CD4-positive, alpha-beta T cell (primary cell): ENCODE measurements at regions not wholly inside any gene's neighbourhood (a gene's known extent, or its start where the extent isn't known, plus 50 kb on each side); places are given as distances from the start of the nearest gene placed in this dataset.

Experiments used
- ATAC-seq: fragments of 200-7000 bp; cut with Tn5 transposase; one replicate; pipeline ENCODE4 v1.10.0; 2022; ENCODE audit warnings: mild to moderate bottlenecking; ENCODE audit not compliant: poor library complexity
- CTCF ChIA-PET: fragments of 350-600 bp; sonication (Branson Sonifier 250); formaldehyde crosslinking; loops from one replicate; lab custom pipeline; 2021; ENCODE audit warnings: antibody characterized with exemption, inconsistent platforms; lab: Charles Lee
- POLR2A ChIA-PET: fragments of 350-600 bp; sonication (Branson Sonifier 250); formaldehyde crosslinking; loops from one replicate; lab custom pipeline; 2021; ENCODE audit warnings: antibody characterized with exemption, inconsistent platforms; lab: Charles Lee
- DNase-seq, 14 experiments: peaks; one replicate each; pipeline ENCODE4 v3.0.0-alpha.2; 2013 to 2020; ENCODE audit warnings: mixed read lengths in 2 of 14
- H3K27ac ChIP-seq, 2 donors: one replicate each; pipeline versions ENCODE4 v1.5.1 to v1.7.0; 2013; ENCODE audit warnings: low read length in 2 of 2, low read depth in 1 of 2, mild to moderate bottlenecking in 1 of 2
- H3K27me3 ChIP-seq, 2 experiments: 1 replicate in 1 of 2; 2 replicates in 1 of 2; pipeline versions ENCODE4 v1.6.1 to v1.7.0; 2013; ENCODE audit warnings: low read length in 2 of 2, control low read depth in 1 of 2, mild to moderate bottlenecking in 1 of 2, moderate library complexity in 1 of 2; ENCODE audit not compliant: insufficient read depth in 2 of 2, control insufficient read depth in 1 of 2
- H3K36me3 ChIP-seq: one replicate; pipeline ENCODE4 v1.6.1; 2013; ENCODE audit warnings: low read length, control low read depth; ENCODE audit not compliant: insufficient read depth
- H3K4me1 ChIP-seq: one replicate; pipeline ENCODE4 v1.6.1; 2013; ENCODE audit warnings: low read length, control low read depth; ENCODE audit not compliant: insufficient read depth
- H3K4me3 ChIP-seq: one replicate; pipeline ENCODE4 v1.5.1; 2013; ENCODE audit warnings: mild to moderate bottlenecking, low read length, moderate library complexity
- H3K9me3 ChIP-seq, 2 experiments: 1 replicate in 1 of 2; 2 replicates in 1 of 2; pipeline versions ENCODE4 v1.6.1 to v1.7.0; 2013; ENCODE audit warnings: low read length in 2 of 2, mild to moderate bottlenecking in 2 of 2, control low read depth in 1 of 2, moderate library complexity in 1 of 2; ENCODE audit not compliant: control insufficient read depth in 1 of 2, insufficient read depth in 1 of 2
- H3K27ac Mint-ChIP-seq: one replicate; pipeline ENCODE4 v1.8.0; 2020; ENCODE audit warnings: mixed read lengths
- H3K27me3 Mint-ChIP-seq: one replicate; pipeline ENCODE4 v1.8.0; 2021; ENCODE audit warnings: mixed read lengths
- H3K36me3 Mint-ChIP-seq: one replicate; pipeline ENCODE4 v1.8.0; 2021; ENCODE audit warnings: low read depth, mixed read lengths
- H3K4me1 Mint-ChIP-seq: one replicate; pipeline ENCODE4 v1.8.0; 2021; ENCODE audit warnings: low read depth, mixed read lengths
- H3K4me3 Mint-ChIP-seq: one replicate; pipeline ENCODE4 v1.8.0; 2020; ENCODE audit warnings: mild to moderate bottlenecking, mixed read lengths
- H3K9me3 Mint-ChIP-seq: one replicate; pipeline ENCODE4 v1.8.0; 2020; ENCODE audit warnings: mixed read lengths
- intact Hi-C, 2 experiments: fragments of 100-400 bp; cut with DNase I in 1 of 2; cut with micrococcal nuclease in 1 of 2; formaldehyde crosslinking; loops; one replicate each; pipeline versions ENCODE4 v1.15.1 to v1.9.0; 2023 to 2025; cut with DNase I, micrococcal nuclease
- TF ChIP-seq, protein P1 (sequence below): fragments of 200-600 bp; IDR thresholded peaks from one replicate; pipeline ENCODE4 v1.8.0; 2022; ENCODE audit warnings: antibody characterized with exemption, mild to moderate bottlenecking

DNA sequence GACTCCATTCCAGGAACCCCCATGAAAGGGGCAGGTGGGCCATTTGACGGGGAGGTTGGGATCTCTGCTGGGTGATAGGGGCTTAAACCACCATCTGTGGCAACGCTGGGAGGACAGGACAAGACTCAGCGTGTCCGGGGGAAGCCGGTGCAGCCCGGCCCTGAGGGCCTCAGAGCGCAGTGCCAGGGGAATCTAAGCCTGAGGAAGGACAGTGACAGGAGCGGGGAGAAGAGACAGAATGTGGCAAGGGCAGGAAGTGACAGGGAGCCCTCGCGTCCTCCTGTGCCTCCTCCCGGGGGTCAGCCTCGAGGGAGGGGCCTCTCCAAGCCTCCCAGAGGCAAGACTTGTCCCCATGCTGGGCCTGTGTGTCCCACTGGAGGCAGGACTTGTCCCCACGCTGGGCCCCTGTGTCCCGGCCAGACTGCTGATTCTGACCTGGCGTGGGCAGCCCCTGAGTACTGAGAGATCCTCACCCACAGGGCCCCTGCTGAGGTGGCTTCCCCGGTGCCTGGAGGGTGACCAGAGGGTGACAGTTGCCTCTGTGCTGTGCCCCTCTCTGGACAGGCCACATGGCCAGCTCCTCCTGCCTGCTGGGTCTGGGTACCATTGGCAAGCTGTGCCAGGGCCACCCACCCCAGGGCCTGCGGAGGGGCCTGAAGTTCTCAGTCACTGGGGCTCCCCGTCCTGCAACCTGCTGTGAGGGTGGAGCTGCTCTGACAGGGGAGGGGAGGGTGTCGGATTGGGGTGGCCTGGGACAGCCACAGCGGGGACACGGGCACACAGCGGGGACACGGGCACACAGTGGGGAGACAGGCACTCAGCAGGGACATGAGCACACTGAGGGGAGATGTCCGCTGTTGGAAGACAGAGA lies 676.2 kb downstream of the BRD1 start:
- TF ChIP-seq, protein P1, sequence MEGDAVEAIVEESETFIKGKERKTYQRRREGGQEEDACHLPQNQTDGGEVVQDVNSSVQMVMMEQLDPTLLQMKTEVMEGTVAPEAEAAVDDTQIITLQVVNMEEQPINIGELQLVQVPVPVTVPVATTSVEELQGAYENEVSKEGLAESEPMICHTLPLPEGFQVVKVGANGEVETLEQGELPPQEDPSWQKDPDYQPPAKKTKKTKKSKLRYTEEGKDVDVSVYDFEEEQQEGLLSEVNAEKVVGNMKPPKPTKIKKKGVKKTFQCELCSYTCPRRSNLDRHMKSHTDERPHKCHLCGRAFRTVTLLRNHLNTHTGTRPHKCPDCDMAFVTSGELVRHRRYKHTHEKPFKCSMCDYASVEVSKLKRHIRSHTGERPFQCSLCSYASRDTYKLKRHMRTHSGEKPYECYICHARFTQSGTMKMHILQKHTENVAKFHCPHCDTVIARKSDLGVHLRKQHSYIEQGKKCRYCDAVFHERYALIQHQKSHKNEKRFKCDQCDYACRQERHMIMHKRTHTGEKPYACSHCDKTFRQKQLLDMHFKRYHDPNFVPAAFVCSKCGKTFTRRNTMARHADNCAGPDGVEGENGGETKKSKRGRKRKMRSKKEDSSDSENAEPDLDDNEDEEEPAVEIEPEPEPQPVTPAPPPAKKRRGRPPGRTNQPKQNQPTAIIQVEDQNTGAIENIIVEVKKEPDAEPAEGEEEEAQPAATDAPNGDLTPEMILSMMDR, result no peak
- Histone ChIP-seq H3K4me3 (no peak overlapping the region), H3K27me3 (no peaks in the 10 kb centered on the region), H3K4me1 (no peaks in the 10 kb centered on the region), H3K36me3 (no peaks in the 10 kb centered on the region), H3K27ac (no peak overlapping the region), H3K9me3 (peaks cover 0 to 25% of the 10 kb centered on the region in 2 experiments)
- Mint-ChIP-seq H3K36me3 (no peaks in the 10 kb centered on the region), H3K4me3 (no peak overlapping the region), H3K9me3 (no peaks in the 10 kb centered on the region), H3K27me3 (peaks cover 9% of the 10 kb centered on the region), H3K27ac (no peak overlapping the region), H3K4me1 (no peaks in the 10 kb centered on the region)
- CTCF ChIA-PET, result no interaction called here
- intact Hi-C loops, result no loop called here
- ATAC-seq (no peak), DNase-seq (no peak)
- POLR2A ChIA-PET, result no interaction called here

DNA sequence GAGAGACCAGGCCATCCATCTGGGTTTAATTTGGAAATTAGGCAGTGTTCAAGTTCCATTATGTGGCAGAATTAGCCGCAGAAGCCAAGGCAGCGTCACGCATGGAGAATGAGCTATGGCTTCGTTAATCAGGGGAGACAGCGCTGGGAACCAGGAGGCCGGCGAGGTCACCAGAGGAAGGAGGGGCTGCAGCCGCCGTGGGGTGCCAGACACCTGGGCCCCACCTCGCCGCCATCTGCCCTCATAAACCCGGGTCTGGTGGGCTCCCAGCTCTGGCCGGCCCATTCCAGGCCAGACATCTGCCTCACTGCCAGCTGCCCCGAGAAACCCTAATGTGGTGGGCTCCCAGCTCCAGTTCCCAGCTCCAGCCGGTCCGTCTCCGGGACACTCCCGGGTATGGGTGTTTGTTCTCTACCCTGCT lies 676.9 kb downstream of the BRD1 start:
- Mint-ChIP-seq H3K9me3 (no peaks in the 10 kb centered on the region), H3K4me1 (no peaks in the 10 kb centered on the region), H3K27me3 (peaks cover 11% of the 10 kb centered on the region), H3K4me3 (no peak overlapping the region), H3K27ac (no peak overlapping the region), H3K36me3 (no peaks in the 10 kb centered on the region)
- Histone ChIP-seq H3K27ac (no peak overlapping the region), H3K36me3 (no peaks in the 10 kb centered on the region), H3K4me1 (no peaks in the 10 kb centered on the region), H3K4me3 (no peak overlapping the region), H3K27me3 (no peaks in the 10 kb centered on the region), H3K9me3 (peaks cover 0 to 21% of the 10 kb centered on the region in 2 experiments)
- ATAC-seq, result no peak
- CTCF ChIA-PET, result no interaction called here
- intact Hi-C loops, result no loop called here
- DNase-seq, result no peak
- POLR2A ChIA-PET, result no interaction called here
- TF ChIP-seq, protein P1, result no peak

DNA sequence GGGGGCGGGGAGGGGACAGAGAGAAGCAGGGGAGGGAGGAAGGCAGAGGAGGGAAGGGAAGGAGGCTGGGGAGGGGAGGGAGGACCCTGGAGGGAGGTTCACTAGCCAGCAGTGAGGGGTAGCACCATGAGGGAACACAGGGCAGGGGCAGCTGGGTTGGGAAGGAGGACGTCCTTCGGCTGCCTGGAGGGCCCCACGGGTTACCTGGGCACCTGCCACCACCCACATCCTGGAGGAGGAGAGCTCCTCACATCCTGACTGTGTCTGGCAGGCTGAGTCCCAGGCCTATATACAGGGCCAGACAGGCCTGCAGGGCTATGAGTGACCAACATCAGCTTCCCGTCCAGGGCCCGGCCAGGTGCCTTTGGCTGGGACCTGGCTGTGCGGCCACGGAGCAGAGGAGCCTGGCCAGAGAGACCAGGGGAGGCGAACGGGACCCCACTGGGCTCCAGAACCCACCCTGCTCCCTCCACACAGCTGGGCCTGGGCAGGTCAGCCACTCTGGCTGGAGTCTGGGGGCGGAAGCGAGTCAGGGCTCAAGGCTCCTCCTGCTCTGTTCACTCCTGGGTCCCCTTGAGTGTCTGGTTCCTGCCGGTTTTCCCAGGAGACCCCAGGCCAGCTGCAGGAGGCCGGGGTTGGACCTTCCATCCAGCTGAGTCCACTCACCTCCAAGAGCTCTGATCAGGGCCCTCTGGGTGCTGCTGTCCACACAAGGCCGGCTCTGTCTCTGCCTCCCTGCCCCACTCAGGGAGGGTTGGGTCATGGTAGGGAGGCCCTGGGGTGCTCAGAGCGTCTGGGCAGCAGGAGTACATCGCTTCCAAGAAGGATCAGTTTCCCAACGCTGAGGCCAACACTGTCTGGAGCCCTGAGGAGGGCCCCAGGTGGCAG lies 677.7 kb downstream of the BRD1 start:
- Histone ChIP-seq H3K4me3 (no peak overlapping the region), H3K4me1 (no peaks in the 10 kb centered on the region), H3K9me3 (peaks cover 0 to 18% of the 10 kb centered on the region in 2 experiments), H3K27ac (no peak overlapping the region), H3K27me3 (no peaks in the 10 kb centered on the region), H3K36me3 (no peaks in the 10 kb centered on the region)
- Mint-ChIP-seq H3K36me3 (no peaks in the 10 kb centered on the region), H3K4me1 (no peaks in the 10 kb centered on the region), H3K9me3 (no peaks in the 10 kb centered on the region), H3K4me3 (no peak overlapping the region), H3K27me3 (peaks cover 14% of the 10 kb centered on the region), H3K27ac (no peak overlapping the region)
- ChIA-PET CTCF (no interaction called here), POLR2A (no interaction called here)
- no peak for ATAC-seq
- TF ChIP-seq, protein P1, result no peak
- intact Hi-C loops, result no loop called here
- no peak for DNase-seq
